DMS114 treated with DMSO at 0.1 percent for 48 hours (cell line): ENCODE measurements at regions not wholly inside any gene's neighbourhood (a gene's known extent, or its start where the extent isn't known, plus 50 kb on each side); places are given as distances from the start of the nearest gene placed in this dataset.

ENCODE experiments used
- DNase-seq: peaks from one replicate; lab custom pipeline; 2025; ENCODE audit not compliant: unreplicated experiment; lab: John Stamatoyannopoulos, UW

GRCh38 chr13:58032676-58033460 lies 401.3 kb downstream of the PCDH17 start:
- no peak for DNase-seq

GRCh38 chr13:58043971-58044370 lies 412.4 kb downstream of the PCDH17 start:
- no peak for DNase-seq

- no peak for DNase-seq
Measured at GRCh38 chr13:58048670-58049069, 417.1 kb downstream of the PCDH17 start.

DNA sequence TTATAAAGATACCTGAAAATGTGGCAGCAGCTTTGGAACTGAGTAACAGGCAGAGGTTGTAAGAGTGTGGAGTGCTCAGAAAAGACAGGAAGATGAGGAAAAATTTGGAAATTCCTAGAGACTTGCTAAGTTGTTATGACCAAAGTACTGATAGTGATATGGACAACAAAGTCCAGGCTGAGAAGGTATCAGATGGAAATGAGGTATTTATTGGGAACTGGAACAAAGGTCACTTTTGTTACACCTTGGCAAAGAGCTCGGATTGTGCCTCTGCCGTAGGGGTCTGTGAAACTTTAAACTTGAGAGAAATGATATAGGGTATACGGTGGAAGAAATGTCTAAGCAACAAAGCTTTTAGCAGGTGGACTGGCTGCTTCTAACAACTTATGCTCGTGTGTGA lies 419.9 kb downstream of the PCDH17 start:
- DNase-seq = no peak

GRCh38 chr13:58051807-58052375 lies 420.3 kb downstream of the PCDH17 start:
- DNase-seq = no peak

DNA sequence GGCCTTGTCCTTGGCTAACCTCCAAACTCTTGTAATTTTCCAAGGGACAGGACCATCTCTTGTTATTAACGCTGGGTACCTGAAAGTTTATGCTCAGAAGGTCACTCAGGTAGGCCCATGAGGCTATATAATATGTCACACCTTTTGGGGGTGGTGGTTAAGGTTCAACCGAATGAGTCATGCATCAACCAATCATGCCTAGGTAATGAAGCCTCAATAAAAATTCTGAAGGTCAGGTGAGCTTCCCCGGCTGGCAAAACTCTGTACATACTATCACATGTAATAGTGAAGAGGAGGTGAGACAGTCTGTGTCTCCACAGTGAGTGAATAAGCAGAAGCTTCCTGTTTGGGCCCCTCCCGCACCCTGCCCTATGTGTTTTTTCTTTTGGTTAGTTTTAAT lies 424.9 kb downstream of the PCDH17 start:
- no peak for DNase-seq

DNA sequence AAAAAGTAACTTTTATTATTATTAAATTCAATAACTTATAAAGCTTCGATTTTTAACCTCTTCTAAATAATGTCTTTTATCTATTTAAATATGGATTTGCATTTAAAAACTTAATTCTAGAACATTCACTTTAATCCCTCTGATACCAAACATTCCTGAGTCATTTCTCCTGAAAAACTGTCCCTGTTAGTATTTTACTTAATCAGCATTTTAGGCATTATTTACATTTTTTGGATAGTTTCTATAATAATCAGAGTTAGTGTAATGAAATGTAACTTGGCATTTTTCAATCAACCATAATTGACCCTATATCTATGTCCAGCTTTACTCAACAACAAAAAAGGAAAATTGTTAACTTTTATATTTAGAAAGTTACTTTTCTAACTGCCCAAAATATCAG lies 428.1 kb downstream of the PCDH17 start:
- DNase-seq = no peak

GRCh38 chr13:58080806-58081205 lies 449.3 kb downstream of the PCDH17 start:
- no peak for DNase-seq

- DNase-seq = no peak
Measured at GRCh38 chr13:58081301-58081820, 449.8 kb downstream of the PCDH17 start.

GRCh38 chr13:58083064-58083463 lies 451.5 kb downstream of the PCDH17 start:
- no peak for DNase-seq

- DNase-seq = no peak
Measured at GRCh38 chr13:58085274-58085673, 453.7 kb downstream of the PCDH17 start.

GRCh38 chr13:58085819-58086218 lies 454.3 kb downstream of the PCDH17 start:
- DNase-seq = no peak

DNA sequence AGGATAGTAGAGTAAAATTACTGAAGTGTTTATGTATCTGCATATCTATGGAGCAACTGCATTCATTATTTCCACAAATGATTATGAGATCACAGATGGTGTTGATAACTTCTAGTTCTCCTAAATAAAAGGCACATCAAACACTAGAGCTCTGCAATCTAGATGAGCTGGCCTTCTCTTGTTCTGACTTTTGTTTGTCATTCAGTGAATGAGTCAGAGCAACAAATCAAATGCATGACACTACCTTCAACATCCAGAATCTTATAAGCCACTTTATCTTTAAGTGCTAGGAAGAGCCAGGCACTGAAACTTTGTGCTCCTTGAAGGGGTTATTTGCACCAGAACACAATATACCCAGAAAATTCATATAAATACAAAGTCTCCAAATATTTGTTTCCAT lies 456.0 kb downstream of the PCDH17 start:
- DNase-seq = no peak

DNA sequence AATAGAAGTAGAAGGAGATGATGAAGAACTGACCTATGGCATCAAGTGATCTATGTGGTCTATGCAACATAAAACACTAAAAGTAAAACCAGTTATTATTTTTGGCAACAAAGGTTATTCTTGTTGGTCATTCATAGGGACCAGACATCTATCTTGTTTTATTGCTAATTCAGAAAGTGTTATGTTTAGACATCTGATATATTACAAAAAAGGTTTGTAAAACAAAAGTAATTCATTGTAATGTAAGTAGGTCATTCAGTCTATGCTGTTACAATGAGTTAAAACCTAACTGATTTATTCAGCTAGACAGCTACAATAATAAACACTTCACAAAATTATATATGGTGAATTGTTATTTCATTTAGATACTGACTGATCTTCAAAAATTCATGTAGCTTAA lies 461.9 kb downstream of the PCDH17 start:
- no peak for DNase-seq

DNA sequence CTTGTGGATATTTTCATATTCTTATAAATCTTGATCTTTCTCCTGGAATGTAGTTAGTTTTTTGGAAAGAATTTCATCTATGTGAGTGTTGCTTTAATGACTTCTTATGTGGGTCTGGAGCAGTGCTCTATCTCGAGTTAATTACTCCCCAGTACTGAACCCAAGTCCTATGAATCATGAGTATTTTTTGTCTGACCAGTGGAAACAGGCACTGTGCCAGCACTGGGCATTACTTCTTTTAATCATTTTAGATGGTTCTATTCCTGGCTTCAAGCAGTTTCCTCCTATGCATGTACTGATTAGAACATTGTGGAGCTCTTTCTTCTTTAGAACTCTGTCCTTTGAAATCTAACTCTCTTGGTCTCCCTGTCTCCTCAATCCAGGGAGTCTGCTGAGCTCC lies 466.3 kb downstream of the PCDH17 start:
- DNase-seq = no peak

- DNase-seq = no peak
Measured at GRCh38 chr13:58119351-58119750, 487.8 kb downstream of the PCDH17 start.

- DNase-seq = no peak
Measured at GRCh38 chr13:58119804-58120203, 488.3 kb downstream of the PCDH17 start.

DNA sequence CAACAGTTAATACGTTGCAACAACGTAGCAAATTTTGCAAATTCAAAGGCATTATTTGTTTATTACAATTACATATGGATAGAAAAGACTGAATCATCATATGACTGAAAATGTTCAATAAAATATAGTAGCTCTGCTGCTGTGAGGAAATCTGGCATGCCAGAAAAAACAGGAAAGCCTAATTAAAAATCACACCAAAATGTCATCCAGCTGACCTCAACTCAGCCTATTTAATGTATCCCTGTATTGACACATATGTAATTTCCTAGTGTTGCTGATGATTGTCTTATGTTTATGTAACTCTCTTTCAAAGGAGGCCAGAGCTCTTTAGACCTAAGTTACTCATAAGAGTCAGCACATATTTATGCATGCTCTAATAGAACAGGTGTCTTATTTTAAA lies 495.0 kb downstream of the PCDH17 start:
- no peak for DNase-seq

DNA sequence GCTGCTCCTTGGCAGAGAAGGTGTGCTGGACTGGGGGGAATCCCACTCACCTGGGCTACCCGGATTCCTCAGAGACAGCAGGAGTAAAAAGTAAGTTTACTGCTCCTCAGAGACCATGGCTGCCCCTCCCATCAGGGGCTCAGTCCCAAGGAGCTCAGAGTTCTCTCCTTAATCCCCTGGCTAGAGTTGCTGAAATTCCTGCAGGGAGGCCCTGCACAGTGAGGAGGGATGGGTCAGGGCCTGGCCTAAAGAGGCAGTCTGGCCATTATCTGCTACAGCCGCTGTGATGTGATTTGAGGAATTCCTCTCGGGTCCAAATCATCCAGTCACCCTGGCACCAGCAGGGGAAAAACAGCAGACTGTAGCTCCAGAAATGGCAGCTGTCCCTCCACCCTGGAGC lies 502.5 kb downstream of the PCDH17 start:
- no peak for DNase-seq

DNA sequence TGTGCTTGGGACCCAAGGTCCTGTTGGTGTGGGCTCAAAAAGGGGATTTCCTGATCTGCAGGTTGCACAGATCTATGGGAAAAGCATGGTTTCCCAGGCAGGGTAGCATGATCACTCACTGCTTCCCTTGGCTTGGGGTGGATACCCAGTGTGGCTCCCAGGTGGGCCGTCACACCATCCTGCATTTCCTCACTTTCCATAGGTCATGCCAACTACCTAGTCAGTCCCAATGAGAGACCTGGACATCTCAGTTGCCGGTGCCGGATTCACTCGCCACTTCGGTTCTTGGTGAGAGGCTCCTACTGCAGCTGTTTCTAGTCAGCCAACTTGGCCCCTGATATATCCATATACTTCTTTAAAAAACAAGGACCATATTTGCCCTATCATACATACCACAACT lies 503.0 kb downstream of the PCDH17 start:
- no peak for DNase-seq

DNA sequence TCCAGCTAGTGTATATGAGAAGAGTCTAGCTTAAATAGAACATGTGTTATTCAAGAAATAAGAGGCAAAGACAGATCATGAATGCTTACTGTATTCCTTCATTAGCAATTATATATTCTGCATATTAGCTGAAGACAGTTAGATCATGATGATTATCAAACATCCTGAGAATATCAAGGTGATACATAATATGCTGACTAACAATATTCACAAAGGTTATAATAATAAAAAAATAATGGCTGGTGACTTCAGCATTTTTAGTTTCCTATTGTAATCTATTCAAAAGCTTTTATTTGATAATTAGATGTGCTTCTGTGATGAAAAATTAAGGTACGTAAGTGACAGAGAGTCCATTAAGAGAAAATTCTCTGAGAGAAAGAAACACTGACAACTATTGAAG lies 511.4 kb downstream of the PCDH17 start:
- DNase-seq = no peak

- no peak for DNase-seq
Measured at GRCh38 chr13:58144616-58145015, 513.1 kb downstream of the PCDH17 start.

- DNase-seq = no peak
Measured at GRCh38 chr13:58151452-58151851, 519.9 kb downstream of the PCDH17 start.
